IMR-90 (cell line): ENCODE measurements at regions not wholly inside any gene's neighbourhood (a gene's known extent, or its start where the extent isn't known, plus 50 kb on each side); places are given as distances from the start of the nearest gene placed in this dataset.

Experiments used
- ATAC-seq: fragments of 200-7000 bp; cut with Tn5 transposase; 2 replicates; pipeline ENCODE4 v1.9.1; 2020; ENCODE audit warnings: low read depth, mild to moderate bottlenecking, moderate library complexity
- BruUV-seq: library from RNA; stranded (reverse); fragments of 400-500 nt; replicated peaks from 2 replicates; lab custom pipeline; 2021; lab: Mats Ljungman, UMichigan
- CTCF ChIA-PET: fragments of 300-600 bp; formaldehyde crosslinking; extraction: SDS; loops from one replicate; lab custom pipeline; 2021; ENCODE audit warnings: antibody characterized with exemption; lab: Yijun Ruan, JAX
- POLR2A ChIA-PET: fragments of 300-600 bp; sonication (Branson Sonifier 250); formaldehyde crosslinking; loops from one replicate; lab custom pipeline; 2022; ENCODE audit warnings: antibody characterized with exemption; ENCODE audit not compliant: unreplicated experiment; lab: Charles Lee
- DNase-seq: peaks from one replicate; pipeline ENCODE4 v3.0.0; 2013
- H2AFZ ChIP-seq: replicated peaks from 2 replicates; pipeline ENCODE3; 2013; ENCODE audit warnings: low read length, mild to moderate bottlenecking; ENCODE audit not compliant: poor library complexity
- H2AK5ac ChIP-seq: 2 replicates; pipeline ENCODE4 v1.6.1; 2013; ENCODE audit warnings: low read depth, low read length, inconsistent platforms
- H2AK9ac ChIP-seq: replicated peaks from 2 replicates; pipeline ENCODE3; 2013; ENCODE audit warnings: mild to moderate bottlenecking, low read depth, low read length, moderate library complexity; ENCODE audit not compliant: poor library complexity
- H2BK120ac ChIP-seq: 2 replicates; pipeline ENCODE4 v1.6.1; 2013; ENCODE audit warnings: low read depth, low read length, inconsistent platforms
- H2BK15ac ChIP-seq: 3 replicates; pipeline ENCODE4 v1.6.1; 2013; ENCODE audit warnings: low read depth, low read length, inconsistent platforms
- H2BK20ac ChIP-seq: 2 replicates; pipeline ENCODE4 v1.6.1; 2013; ENCODE audit warnings: low read depth, mild to moderate bottlenecking, inconsistent platforms, low read length, moderate library complexity
- H2BK5ac ChIP-seq: 2 replicates; pipeline ENCODE4 v1.6.1; 2013; ENCODE audit warnings: mild to moderate bottlenecking, low read depth, low read length, inconsistent platforms; ENCODE audit not compliant: poor library complexity, severe bottlenecking
- H3K14ac ChIP-seq: replicated peaks from 2 replicates; pipeline ENCODE4 v1.6.1; 2013; ENCODE audit warnings: low read depth, low read length, inconsistent platforms
- H3K18ac ChIP-seq: 2 replicates; pipeline ENCODE4 v1.6.1; 2013; ENCODE audit warnings: low read depth, low read length, control low read depth
- H3K23ac ChIP-seq: 2 replicates; pipeline ENCODE4 v1.6.1; 2013; ENCODE audit warnings: low read depth, low read length, inconsistent platforms
- H3K27ac ChIP-seq: 2 replicates; pipeline ENCODE4 v1.5.1; 2013; ENCODE audit warnings: mild to moderate bottlenecking, control low read depth, low read length; ENCODE audit not compliant: insufficient read depth
- H3K27me3 ChIP-seq: 2 replicates; pipeline ENCODE4 v1.6.1; 2013; ENCODE audit warnings: low read length; ENCODE audit not compliant: control insufficient read depth, insufficient read depth
- H3K36me3 ChIP-seq: 2 replicates; pipeline ENCODE4 v1.6.1; 2013; ENCODE audit warnings: low read length, mixed read lengths; ENCODE audit not compliant: control insufficient read depth, insufficient read depth
- H3K4ac ChIP-seq: 2 replicates; pipeline ENCODE4 v1.6.1; 2013; ENCODE audit warnings: low read depth, low read length, inconsistent platforms
- H3K4me1 ChIP-seq: 2 replicates; pipeline ENCODE4 v1.6.1; 2013; ENCODE audit warnings: low read length, mixed read lengths; ENCODE audit not compliant: control insufficient read depth, insufficient read depth
- H3K4me2 ChIP-seq: 2 replicates; pipeline ENCODE4 v1.6.1; 2013; ENCODE audit warnings: low read depth, mild to moderate bottlenecking, control low read depth, low read length, moderate library complexity
- H3K4me3 ChIP-seq: 2 replicates; pipeline ENCODE4 v1.5.1; 2013; ENCODE audit warnings: low read depth, mild to moderate bottlenecking, control low read depth, low read length, moderate library complexity; ENCODE audit not compliant: insufficient read depth
- H3K56ac ChIP-seq: 2 replicates; pipeline ENCODE4 v1.6.1; 2013; ENCODE audit warnings: low read length, inconsistent platforms; ENCODE audit not compliant: insufficient read depth; ENCODE audit errors: extremely low read depth
- H3K79me1 ChIP-seq, 2 experiments: 2 replicates each; pipeline ENCODE4 v1.6.1; 2013; ENCODE audit warnings: low read length in 2 of 2, inconsistent platforms in 1 of 2, low read depth in 1 of 2
- H3K9ac ChIP-seq: 2 replicates; pipeline ENCODE4 v1.6.1; 2013; ENCODE audit warnings: low read depth, low read length, control low read depth
- H3K9me1 ChIP-seq: 2 replicates; pipeline ENCODE4 v1.6.1; 2013; ENCODE audit warnings: low read length, inconsistent platforms; ENCODE audit not compliant: insufficient read depth
- H3K9me3 ChIP-seq: 2 replicates; pipeline ENCODE4 v1.6.1; 2013; ENCODE audit warnings: low read length; ENCODE audit not compliant: control insufficient read depth, insufficient read depth
- H4K20me1 ChIP-seq: 2 replicates; pipeline ENCODE4 v1.6.1; 2013; ENCODE audit warnings: low read length, inconsistent platforms; ENCODE audit not compliant: insufficient read depth
- H4K5ac ChIP-seq: 2 replicates; pipeline ENCODE4 v1.6.1; 2013; ENCODE audit warnings: mild to moderate bottlenecking, low read depth, low read length, control low read depth
- H4K8ac ChIP-seq, 2 experiments: 2 replicates each; pipeline ENCODE4 v1.6.1; 2013; ENCODE audit warnings: low read depth in 2 of 2, low read length in 2 of 2, control low read depth in 1 of 2, inconsistent platforms in 1 of 2
- H4K91ac ChIP-seq: 2 replicates; pipeline ENCODE4 v1.6.1; 2013; ENCODE audit warnings: low read depth, low read length, inconsistent platforms; ENCODE audit not compliant: insufficient read depth
- BHLHE40 ChIP-seq: fragments of 150-350 bp; IDR thresholded peaks from 2 replicates; pipeline ENCODE4 v1.6.1; 2016; ENCODE audit warnings: mild to moderate bottlenecking, low read depth, low read length
- FOS ChIP-seq: fragments of 150-350 bp; IDR thresholded peaks from 2 replicates; pipeline ENCODE4 v1.6.1; 2016; ENCODE audit warnings: low read depth, low read length
- MAZ ChIP-seq: IDR thresholded peaks from 2 replicates; pipeline ENCODE4 v1.6.1; 2012; ENCODE audit warnings: low read depth, mild to moderate bottlenecking, low read length, improper control_type of control experiment, moderate library complexity, borderline replicate concordance
- POLR2A ChIP-seq: IDR thresholded peaks from 2 replicates; pipeline ENCODE4 v1.6.1; 2012; ENCODE audit warnings: mild to moderate bottlenecking, low read depth, low read length
- USF2 ChIP-seq: fragments of 150-350 bp; IDR thresholded peaks from 2 replicates; pipeline ENCODE4 v1.6.1; 2017; ENCODE audit warnings: mild to moderate bottlenecking, antibody characterized with exemption, low read length, low read depth
- WGBS, 2 experiments: methylation state at CpG; one replicate each; pipeline versions ENCODE4 v1.1.5 to v1.1.7; 2013; ENCODE audit warnings: missing lambda C conversion rate in 2 of 2; ENCODE audit not compliant: insufficient read length in 1 of 2; ENCODE audit errors: extremely low coverage in 2 of 2; 5-methylcytosine and 5-hydroxymethylcytosine counted together
- dilution Hi-C: fragments of 300-500 bp; cut with HindIII; formaldehyde crosslinking; loops from one replicate; pipeline ENCODE4 v1.14.3; 2018; ENCODE audit warnings: low sequenced_read_pairs; ENCODE audit not compliant: unreplicated experiment
- in situ Hi-C: fragments of 300-500 bp; cut with MboI; formaldehyde crosslinking; loops from 3 replicates; pipeline ENCODE4 v1.14.3; 2019; ENCODE audit warnings: low sequenced_read_pairs, inconsistent platforms, mixed read lengths
- intact Hi-C: fragments of 100-400 bp; cut with micrococcal nuclease; formaldehyde crosslinking; loops from 2 replicates; pipeline ENCODE4 v1.10.0; 2022
- TF ChIP-seq, protein P1 (sequence below): fragments of 150-350 bp; IDR thresholded peaks from 2 replicates; pipeline ENCODE4 v1.6.1; 2016; ENCODE audit warnings: low read depth, mild to moderate bottlenecking, low read length, moderate library complexity, borderline replicate concordance

DNA sequence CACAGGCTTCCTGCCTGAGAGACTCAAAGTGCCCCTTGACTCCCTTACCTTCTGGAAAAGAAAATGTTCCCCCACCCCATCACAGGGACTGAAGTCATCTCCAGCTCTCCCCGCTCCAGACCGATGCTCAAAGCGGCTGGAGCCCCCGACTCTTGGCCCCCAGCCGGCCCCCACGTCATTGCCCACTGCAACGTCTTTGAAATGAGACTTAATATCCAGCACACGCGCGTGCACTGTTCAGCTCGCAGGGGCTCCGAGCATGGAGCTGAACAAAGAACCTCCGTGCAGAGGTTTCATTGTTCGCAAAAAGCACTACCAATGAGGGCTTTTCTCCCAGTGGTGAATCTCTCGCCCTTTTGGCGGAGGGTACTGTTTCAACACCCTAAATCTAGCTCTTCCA, 313.4 kb upstream of the SORL1-AS1 start:
- Histone ChIP-seq H3K18ac (no peak overlapping the region), H4K5ac (no peak overlapping the region), H3K4me2 (no peak overlapping the region), H2AFZ (no peak overlapping the region), H3K9me3 (no peaks in the 10 kb centered on the region), H3K14ac (no peak overlapping the region), H3K4ac (no peak overlapping the region), H2AK9ac (no peak overlapping the region), H2BK15ac (no peak overlapping the region), H2BK120ac (no peak overlapping the region), H4K91ac (no peak overlapping the region), H3K9ac (no peak overlapping the region), H3K27ac (no peak overlapping the region), H3K9me1 (no peaks in the 10 kb centered on the region), H2AK5ac (no peak overlapping the region), H3K36me3 (no peaks in the 10 kb centered on the region), H3K23ac (no peak overlapping the region), H3K56ac (no peak overlapping the region), H2BK5ac (no peak overlapping the region), H4K20me1 (no peaks in the 10 kb centered on the region), H3K79me1 (no peaks in the 10 kb centered on the region), H3K4me1 (peaks cover 6% of the 10 kb centered on the region; the same call in 1 of the 2 replicates), H3K4me3 (no peak overlapping the region), H4K8ac (no peak overlapping the region), H2BK20ac (no peak overlapping the region), H3K27me3 (peaks cover 3% of the 10 kb centered on the region)
- dilution Hi-C loops: no loop called here
- TF ChIP-seq USF2 (no peak), BHLHE40 (no peak), MAZ (no peak), POLR2A (no peak), FOS (no peak)
- TF ChIP-seq, protein P1, sequence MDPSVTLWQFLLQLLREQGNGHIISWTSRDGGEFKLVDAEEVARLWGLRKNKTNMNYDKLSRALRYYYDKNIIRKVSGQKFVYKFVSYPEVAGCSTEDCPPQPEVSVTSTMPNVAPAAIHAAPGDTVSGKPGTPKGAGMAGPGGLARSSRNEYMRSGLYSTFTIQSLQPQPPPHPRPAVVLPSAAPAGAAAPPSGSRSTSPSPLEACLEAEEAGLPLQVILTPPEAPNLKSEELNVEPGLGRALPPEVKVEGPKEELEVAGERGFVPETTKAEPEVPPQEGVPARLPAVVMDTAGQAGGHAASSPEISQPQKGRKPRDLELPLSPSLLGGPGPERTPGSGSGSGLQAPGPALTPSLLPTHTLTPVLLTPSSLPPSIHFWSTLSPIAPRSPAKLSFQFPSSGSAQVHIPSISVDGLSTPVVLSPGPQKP: no peak
- no peak for ATAC-seq
- ChIA-PET POLR2A (no interaction called here), CTCF (no interaction called here)
- WGBS, 2 experiments: 61% methylated on average over 10 of the region's 16 CpGs; no CpG with 5 or more reads in 1 of the 2 experiments
- BruUV-seq: no TSS peak
- intact Hi-C loops: no loop called here
- no peak for DNase-seq
- in situ Hi-C loops: no loop called here
